Upper lobe of right lung (tissue), 1 donor: ENCODE measurements at regions not wholly inside any gene's neighbourhood (a gene's known extent, or its start where the extent isn't known, plus 50 kb on each side); places are given as distances from the start of the nearest gene placed in this dataset.

Experiments used
- ATAC-seq: fragments of 200-7000 bp; cut with Tn5 transposase; one replicate; pipeline ENCODE4 v1.9.1; 2020; ENCODE audit warnings: mild to moderate bottlenecking, moderate library complexity
- DNase-seq: peaks from one replicate; pipeline ENCODE4 v3.0.0-alpha.2; 2020
- H3K27ac ChIP-seq: fragments of 200-600 bp; one replicate; pipeline ENCODE4 v1.8.0; 2022
- H3K27me3 ChIP-seq: fragments of 200-600 bp; one replicate; pipeline ENCODE4 v1.8.0; 2022; ENCODE audit warnings: mild to moderate bottlenecking
- H3K36me3 ChIP-seq: fragments of 200-600 bp; one replicate; pipeline ENCODE4 v1.8.0; 2022
- H3K4me1 ChIP-seq: fragments of 200-600 bp; one replicate; pipeline ENCODE4 v1.8.0; 2022
- H3K4me3 ChIP-seq: fragments of 200-600 bp; one replicate; pipeline ENCODE4 v1.8.0; 2022; ENCODE audit warnings: mild to moderate bottlenecking
- H3K9me3 ChIP-seq: fragments of 200-600 bp; one replicate; pipeline ENCODE4 v1.8.0; 2022
- CTCF ChIP-seq: fragments of 200-600 bp; IDR thresholded peaks from one replicate; pipeline ENCODE4 v1.8.0; 2022; ENCODE audit warnings: antibody characterized with exemption
- intact Hi-C: fragments of 100-400 bp; cut with DNase I; formaldehyde crosslinking; loops from one replicate; pipeline ENCODE4 v1.11.0; 2022
- donor health status: DM: no; HTN: yes; CAD: no; lungs with severe emphysema.

DNA sequence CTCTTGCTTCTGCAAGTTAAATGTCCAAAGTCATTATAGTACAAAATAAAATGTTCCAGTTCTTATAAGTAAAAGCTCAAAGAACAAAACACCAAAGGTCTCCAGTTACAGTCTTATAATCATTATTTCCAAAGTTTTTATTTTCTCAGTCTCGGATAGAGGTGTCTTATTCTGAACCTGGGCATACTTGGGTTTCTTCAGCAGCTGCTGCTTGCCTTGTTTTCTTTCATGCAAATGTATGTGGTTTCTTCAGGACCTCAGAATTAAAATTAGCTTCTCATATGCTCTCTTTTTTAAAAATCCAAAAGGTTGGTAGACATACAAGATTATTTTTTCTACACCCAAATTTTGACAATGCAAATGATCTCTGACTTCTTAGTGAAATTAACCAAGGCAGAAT is 383.0 kb downstream of the METTL4 start:
- intact Hi-C loops = no loop called here
- DNase-seq = no peak

DNA sequence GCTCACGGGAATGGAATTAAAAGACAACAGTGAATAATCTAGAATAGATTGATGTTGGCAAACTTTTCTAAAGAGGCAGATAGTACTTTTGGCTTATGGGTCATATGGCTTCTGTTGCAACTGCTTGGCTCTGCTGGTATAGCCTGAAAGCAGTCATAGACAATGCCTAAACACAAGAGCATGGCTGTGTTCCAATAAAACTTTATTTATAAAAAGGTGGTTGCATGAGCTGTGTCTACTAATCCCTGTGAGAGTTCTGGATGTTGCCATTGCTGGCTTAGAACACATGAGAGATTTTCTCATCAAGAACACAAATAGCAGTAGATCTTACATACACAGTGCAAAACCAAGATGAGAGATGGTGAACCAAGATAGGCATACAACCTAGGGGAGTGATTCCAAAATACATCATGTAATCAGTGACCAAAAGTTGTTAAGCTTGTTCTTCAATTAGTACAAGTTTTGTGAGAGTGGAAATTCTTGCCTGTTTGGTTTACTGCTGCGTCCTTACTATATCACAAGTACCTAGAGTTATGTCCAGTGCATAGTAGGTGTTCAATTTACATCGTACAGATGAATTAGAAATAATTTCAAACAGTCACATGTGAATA is 380.0 kb downstream of the METTL4 start:
- DNase-seq = no peak
- intact Hi-C loops = no loop called here
- Histone ChIP-seq H3K9me3 (no peaks in the 10 kb centered on the region), H3K27me3 (no peaks in the 10 kb centered on the region), H3K4me3 (no peak overlapping the region), H3K4me1 (no peaks in the 10 kb centered on the region), H3K36me3 (no peaks in the 10 kb centered on the region), H3K27ac (no peak overlapping the region)
- ATAC-seq = no peak
- no peak for TF ChIP-seq CTCF

More for the DNA sequence above, 383.0 kb downstream of the METTL4 start:
- Histone ChIP-seq H3K9me3 (no peaks in the 10 kb centered on the region), H3K36me3 (no peaks in the 10 kb centered on the region), H3K4me1 (no peaks in the 10 kb centered on the region), H3K4me3 (no peak overlapping the region), H3K27me3 (no peaks in the 10 kb centered on the region), H3K27ac (no peak overlapping the region)
- no peak for TF ChIP-seq CTCF
- ATAC-seq = no peak

DNA sequence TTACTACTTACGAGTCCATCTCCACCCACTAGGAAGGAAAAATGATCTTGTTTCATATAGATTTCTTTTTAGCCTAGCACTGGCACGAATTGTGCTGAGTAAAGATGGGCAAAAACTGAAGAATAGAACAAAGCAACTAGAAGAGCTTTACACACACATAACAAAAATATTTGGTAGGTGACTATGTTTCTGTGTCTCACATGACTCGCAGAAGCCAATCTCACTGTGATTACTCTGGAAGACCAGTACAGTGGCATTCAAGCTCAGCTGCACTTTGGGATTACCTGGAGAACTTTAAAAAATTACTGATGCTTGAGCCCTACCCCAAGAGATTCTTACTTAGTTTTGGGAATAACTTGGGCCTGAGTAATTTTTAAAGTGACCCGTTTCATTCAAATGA is 378.7 kb downstream of the METTL4 start:
- ATAC-seq = no peak
- no peak for TF ChIP-seq CTCF
- Histone ChIP-seq H3K27me3 (no peaks in the 10 kb centered on the region), H3K4me3 (no peak overlapping the region), H3K4me1 (no peaks in the 10 kb centered on the region), H3K9me3 (no peaks in the 10 kb centered on the region), H3K36me3 (no peaks in the 10 kb centered on the region), H3K27ac (no peak overlapping the region)
- intact Hi-C loops = no loop called here
- DNase-seq = no peak

DNA sequence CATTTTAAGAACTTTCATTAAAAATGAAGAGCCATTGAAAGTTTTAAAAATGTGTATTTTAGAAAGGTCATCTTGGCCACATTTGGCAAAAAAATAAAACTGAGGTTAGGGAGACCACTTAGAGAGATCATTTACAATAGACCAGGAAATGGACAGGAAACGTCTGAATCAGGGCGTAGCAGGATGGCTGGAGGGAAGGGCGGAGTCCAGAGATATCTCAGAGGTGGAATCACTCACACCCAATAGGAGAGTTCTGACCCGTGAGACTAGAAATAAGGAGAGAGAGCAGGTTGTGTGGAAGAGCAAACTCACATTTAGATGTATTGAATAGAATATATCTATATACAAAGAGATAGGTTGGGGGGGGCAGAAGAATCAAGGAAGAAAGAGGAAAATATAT is 373.4 kb downstream of the METTL4 start:
- Histone ChIP-seq H3K4me3 (no peak overlapping the region), H3K36me3 (no peaks in the 10 kb centered on the region), H3K27ac (no peak overlapping the region), H3K27me3 (no peaks in the 10 kb centered on the region), H3K9me3 (no peaks in the 10 kb centered on the region), H3K4me1 (no peaks in the 10 kb centered on the region)
- no peak for TF ChIP-seq CTCF
- intact Hi-C loops = no loop called here
- DNase-seq = no peak
- no peak for ATAC-seq

GRCh38 chr18:2199060-2199459 is 372.2 kb downstream of the METTL4 start:
- H3K36me3 ChIP-seq = no peaks in the 10 kb centered on the region
- TF ChIP-seq CTCF = no peak
- DNase-seq (no peak), ATAC-seq (no peak)
- no peaks in the 10 kb centered on the region for H3K27me3 ChIP-seq
- intact Hi-C loops = no loop called here
- H3K9me3 ChIP-seq = no peaks in the 10 kb centered on the region
- H3K4me1 ChIP-seq = no peaks in the 10 kb centered on the region
- no peak overlapping the region for H3K4me3 ChIP-seq
- no peak overlapping the region for H3K27ac ChIP-seq

- Histone ChIP-seq H3K4me1 (no peaks in the 10 kb centered on the region), H3K27ac (no peak overlapping the region), H3K27me3 (no peaks in the 10 kb centered on the region), H3K4me3 (no peak overlapping the region), H3K36me3 (no peaks in the 10 kb centered on the region), H3K9me3 (no peaks in the 10 kb centered on the region)
- TF ChIP-seq CTCF = no peak
- ATAC-seq (no peak), DNase-seq (no peak)
- intact Hi-C loops = no loop called here
Observed at GRCh38 chr18:2201036-2201600, 370.2 kb downstream of the METTL4 start.
